KMS-11 (cell line): ENCODE measurements at regions not wholly inside any gene's neighbourhood (a gene's known extent, or its start where the extent isn't known, plus 50 kb on each side); places are given as distances from the start of the nearest gene placed in this dataset.

ENCODE experiments used
- H2AFZ ChIP-seq: fragments of 200-600 bp; sonication (generic); 2 replicates; pipeline ENCODE4 v1.6.1; 2016; ENCODE audit warnings: antibody characterized with exemption, mixed run types, low read depth
- H3K27ac ChIP-seq: fragments of 200-600 bp; sonication (generic); 2 replicates; pipeline ENCODE4 v1.6.1; 2016; ENCODE audit warnings: mild to moderate bottlenecking, mixed run types
- H3K27me3 ChIP-seq: fragments of 200-600 bp; sonication (generic); 2 replicates; pipeline ENCODE4 v1.6.1; 2017; ENCODE audit warnings: mild to moderate bottlenecking, low read depth, mixed run types, moderate library complexity; ENCODE audit not compliant: insufficient read depth
- H3K36me3 ChIP-seq: fragments of 200-600 bp; sonication (generic); 2 replicates; pipeline ENCODE4 v1.6.1; 2017; ENCODE audit warnings: mild to moderate bottlenecking, mixed run types; ENCODE audit not compliant: insufficient read depth
- H3K4me1 ChIP-seq: fragments of 200-600 bp; sonication (generic); 2 replicates; pipeline ENCODE4 v1.6.1; 2016; ENCODE audit warnings: mild to moderate bottlenecking, low read depth, mixed run types; ENCODE audit not compliant: poor library complexity, severe bottlenecking
- H3K4me2 ChIP-seq: fragments of 200-600 bp; sonication (generic); 2 replicates; pipeline ENCODE4 v1.7.0; 2016; ENCODE audit warnings: mild to moderate bottlenecking, mixed run types
- H3K4me3 ChIP-seq: fragments of 200-600 bp; sonication (generic); IDR thresholded peaks from 2 replicates; pipeline ENCODE4 v1.6.1; 2017; ENCODE audit warnings: low read depth, low read length, mixed read lengths; ENCODE audit not compliant: insufficient read depth
- H3K79me2 ChIP-seq: fragments of 200-600 bp; sonication (generic); 2 replicates; pipeline ENCODE4 v1.6.1; 2016; ENCODE audit warnings: low read depth, mixed run types; ENCODE audit not compliant: insufficient read depth
- H3K9ac ChIP-seq: fragments of 200-600 bp; sonication (generic); 2 replicates; pipeline ENCODE4 v1.6.1; 2016; ENCODE audit warnings: mild to moderate bottlenecking, mixed run types
- H4K20me1 ChIP-seq: fragments of 200-600 bp; sonication (generic); 2 replicates; pipeline ENCODE4 v1.6.1; 2016; ENCODE audit warnings: mild to moderate bottlenecking, mixed run types; ENCODE audit not compliant: insufficient read depth
- TF ChIP-seq, protein P1 (sequence below): fragments of 200-600 bp; sonication (generic); conservative IDR thresholded peaks from 2 replicates; pipeline ENCODE4 v1.6.1; 2017; ENCODE audit warnings: low read depth, mild to moderate bottlenecking, antibody characterized with exemption, low read length, moderate library complexity, mixed read lengths

DNA sequence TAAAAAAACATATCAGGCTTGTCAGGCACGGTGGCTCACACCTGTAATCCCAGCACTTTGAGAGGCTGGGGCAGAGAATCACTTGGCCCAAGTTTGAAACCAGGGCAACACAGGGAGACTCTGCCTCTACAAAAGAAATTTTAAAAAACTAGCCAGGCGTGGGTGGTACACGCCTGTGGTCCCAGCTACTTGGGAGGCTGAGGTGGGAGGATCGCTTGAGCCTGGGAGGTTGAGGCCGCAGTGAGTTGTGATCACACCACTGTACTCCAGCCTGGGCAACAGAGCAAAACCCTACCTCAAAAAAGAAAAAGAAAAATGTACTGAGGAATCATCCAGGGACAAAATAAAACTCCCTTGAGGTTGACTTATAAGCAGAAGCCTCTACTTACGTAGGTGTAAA lies 149.9 kb upstream of the KLF14 start:
- peaks cover 4% of the 10 kb centered on the region; the same call in 1 of the 2 replicates for H3K36me3 ChIP-seq
- no peak overlapping the region for H3K27ac ChIP-seq

GRCh38 chr7:130884437-130885417 lies 150.7 kb upstream of the KLF14 start:
- TF ChIP-seq, protein P1, sequence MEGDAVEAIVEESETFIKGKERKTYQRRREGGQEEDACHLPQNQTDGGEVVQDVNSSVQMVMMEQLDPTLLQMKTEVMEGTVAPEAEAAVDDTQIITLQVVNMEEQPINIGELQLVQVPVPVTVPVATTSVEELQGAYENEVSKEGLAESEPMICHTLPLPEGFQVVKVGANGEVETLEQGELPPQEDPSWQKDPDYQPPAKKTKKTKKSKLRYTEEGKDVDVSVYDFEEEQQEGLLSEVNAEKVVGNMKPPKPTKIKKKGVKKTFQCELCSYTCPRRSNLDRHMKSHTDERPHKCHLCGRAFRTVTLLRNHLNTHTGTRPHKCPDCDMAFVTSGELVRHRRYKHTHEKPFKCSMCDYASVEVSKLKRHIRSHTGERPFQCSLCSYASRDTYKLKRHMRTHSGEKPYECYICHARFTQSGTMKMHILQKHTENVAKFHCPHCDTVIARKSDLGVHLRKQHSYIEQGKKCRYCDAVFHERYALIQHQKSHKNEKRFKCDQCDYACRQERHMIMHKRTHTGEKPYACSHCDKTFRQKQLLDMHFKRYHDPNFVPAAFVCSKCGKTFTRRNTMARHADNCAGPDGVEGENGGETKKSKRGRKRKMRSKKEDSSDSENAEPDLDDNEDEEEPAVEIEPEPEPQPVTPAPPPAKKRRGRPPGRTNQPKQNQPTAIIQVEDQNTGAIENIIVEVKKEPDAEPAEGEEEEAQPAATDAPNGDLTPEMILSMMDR: no peak
- no peaks in the 10 kb centered on the region for H3K4me1 ChIP-seq
- H3K4me3 ChIP-seq: no peak overlapping the region
- H3K79me2 ChIP-seq: peaks cover 8% of the 10 kb centered on the region; the same call in 1 of the 2 replicates
- H3K9ac ChIP-seq: no peak overlapping the region
- peaks cover 4% of the 10 kb centered on the region; the same call in 1 of the 2 replicates for H3K36me3 ChIP-seq
- no peak overlapping the region for H2AFZ ChIP-seq
- no peak overlapping the region for H3K4me2 ChIP-seq
- H3K27me3 ChIP-seq: no peaks in the 10 kb centered on the region
- peak overlapping the region; percentile 30; the same call in 1 of the 2 replicates for H3K27ac ChIP-seq
- no peaks in the 10 kb centered on the region for H4K20me1 ChIP-seq

More for the DNA sequence above, 149.9 kb upstream of the KLF14 start:
- no peaks in the 10 kb centered on the region for H3K4me1 ChIP-seq
- TF ChIP-seq, protein P1: no peak
- H4K20me1 ChIP-seq: no peaks in the 10 kb centered on the region
- H3K27me3 ChIP-seq: no peaks in the 10 kb centered on the region
- no peak overlapping the region for H2AFZ ChIP-seq
- no peak overlapping the region for H3K4me2 ChIP-seq
- H3K4me3 ChIP-seq: no peak overlapping the region
- H3K9ac ChIP-seq: no peak overlapping the region
- H3K79me2 ChIP-seq: peaks cover 8% of the 10 kb centered on the region; the same call in 1 of the 2 replicates

DNA sequence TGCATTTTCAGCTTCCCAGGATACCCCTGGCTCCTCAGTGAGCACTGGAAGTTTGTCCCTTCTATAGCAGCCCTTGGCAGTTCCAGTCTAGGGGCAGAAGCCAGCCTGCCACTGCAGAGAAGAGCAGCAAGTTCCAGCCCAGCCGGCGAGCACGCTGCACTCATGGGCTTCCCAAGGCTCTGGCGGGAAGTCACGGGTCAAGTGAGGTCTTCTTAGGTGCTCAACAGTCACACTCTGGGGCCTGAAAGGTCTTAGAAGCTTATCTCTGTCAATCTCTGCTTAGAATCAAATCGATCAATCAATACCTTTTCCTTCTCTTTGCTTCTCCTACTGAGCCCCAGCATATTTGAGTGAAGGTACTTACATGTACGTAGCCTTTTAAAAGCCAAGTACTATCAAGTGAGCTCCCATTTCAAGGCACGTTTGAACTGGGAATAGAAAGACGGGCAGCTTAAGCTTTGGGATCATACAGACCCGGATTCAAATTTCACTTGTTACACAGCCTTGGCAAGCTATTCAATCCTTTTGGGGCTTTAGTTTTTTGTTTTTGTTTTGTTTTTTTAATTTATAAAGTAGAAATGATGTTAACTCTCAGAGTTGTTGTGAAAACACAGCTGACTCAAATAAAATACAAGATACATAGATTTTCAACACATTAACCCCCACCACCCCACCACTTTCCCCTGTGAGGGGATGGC lies 152.6 kb upstream of the KLF14 start:
- Histone ChIP-seq H3K4me1 (no peaks in the 10 kb centered on the region), H2AFZ (no peak overlapping the region), H3K4me2 (no peak overlapping the region), H3K79me2 (peaks cover 12% of the 10 kb centered on the region; the same call in 1 of the 2 replicates), H3K27ac (no peak overlapping the region), H3K9ac (no peak overlapping the region), H4K20me1 (no peaks in the 10 kb centered on the region), H3K36me3 (no peaks in the 10 kb centered on the region), H3K27me3 (no peaks in the 10 kb centered on the region), H3K4me3 (no peak overlapping the region)
- TF ChIP-seq, protein P1: no peak

DNA sequence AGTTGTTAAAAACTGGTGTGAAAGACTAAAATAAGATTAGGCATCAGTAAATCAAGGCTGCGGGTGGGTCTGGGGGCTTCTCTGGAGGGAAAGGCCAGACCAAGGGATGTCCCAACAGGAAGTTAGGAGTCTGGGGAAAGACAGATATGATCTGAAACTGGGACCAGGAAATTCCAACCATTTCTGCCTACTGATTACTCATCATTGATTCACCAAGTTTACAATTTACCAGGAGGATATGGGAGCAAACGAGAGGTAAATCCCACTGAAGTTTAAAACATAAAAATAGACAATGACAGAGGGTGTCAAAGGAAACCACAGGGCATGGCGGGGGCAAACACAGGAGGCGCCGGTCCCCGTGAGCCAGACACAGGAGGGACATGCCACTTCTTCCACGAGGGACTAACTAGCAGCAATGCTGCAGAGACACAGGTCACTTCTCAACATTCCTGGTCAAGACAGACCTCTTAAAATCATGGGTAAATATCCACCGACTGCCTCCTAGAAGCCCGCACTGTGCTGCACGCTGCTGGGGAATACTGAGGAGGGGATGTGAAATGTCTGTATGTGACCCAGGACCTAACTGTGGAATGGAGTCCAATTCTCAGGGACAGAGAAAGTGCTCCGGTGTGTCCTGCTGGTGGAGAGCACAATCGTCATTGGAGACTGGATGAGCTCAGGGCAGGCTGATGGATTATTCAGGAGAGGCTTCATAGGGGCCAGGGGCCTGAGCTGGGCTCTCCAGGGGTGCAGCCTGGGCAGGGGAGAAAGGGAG lies 153.4 kb upstream of the KLF14 start:
- no peak overlapping the region for H3K4me2 ChIP-seq
- H4K20me1 ChIP-seq: no peaks in the 10 kb centered on the region
- H3K4me1 ChIP-seq: no peaks in the 10 kb centered on the region
- peaks cover 14% of the 10 kb centered on the region; the same call in 1 of the 2 replicates for H3K79me2 ChIP-seq
- TF ChIP-seq, protein P1: no peak
- no peak overlapping the region for H3K27ac ChIP-seq
- no peak overlapping the region for H2AFZ ChIP-seq
- no peak overlapping the region for H3K4me3 ChIP-seq
- no peaks in the 10 kb centered on the region for H3K27me3 ChIP-seq
- no peaks in the 10 kb centered on the region for H3K36me3 ChIP-seq
- no peak overlapping the region for H3K9ac ChIP-seq
